Activated CD4-positive, alpha-beta T cell treated with anti-CD3 and anti-CD28 coated beads, Interleukin-2, Interleukin-6, amounts not matched to agents 100 ng/mL and 50 ng/mL, durations not matched to agents 16 hours and 8 hours (primary cell): ENCODE measurements at regions not wholly inside any gene's neighbourhood (a gene's known extent, or its start where the extent isn't known, plus 50 kb on each side); places are given as distances from the start of the nearest gene placed in this dataset.

Source experiments
- DNase-seq: peaks from one replicate; pipeline ENCODE4 v3.0.0-alpha.2; 2020

DNA sequence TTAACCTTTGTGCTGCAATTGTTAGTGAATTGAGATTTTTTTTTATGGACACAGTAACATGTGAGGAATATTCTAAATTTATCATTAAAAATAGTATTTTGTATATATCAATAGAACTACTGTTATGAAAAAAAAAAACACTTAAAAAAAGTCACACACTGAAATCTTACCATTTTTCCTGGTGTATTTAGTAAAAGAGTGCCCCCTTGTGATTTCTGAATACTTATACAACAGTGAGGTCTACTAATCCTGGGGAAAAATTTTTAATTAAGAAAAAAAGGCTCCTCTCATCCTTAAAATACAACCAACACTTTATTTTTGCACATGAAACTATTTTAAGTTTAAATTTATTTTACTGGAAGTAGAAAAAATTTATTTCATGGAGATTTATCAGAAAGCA is 56.4 kb upstream of the SPOCK3 start:
- no peak for DNase-seq

DNA sequence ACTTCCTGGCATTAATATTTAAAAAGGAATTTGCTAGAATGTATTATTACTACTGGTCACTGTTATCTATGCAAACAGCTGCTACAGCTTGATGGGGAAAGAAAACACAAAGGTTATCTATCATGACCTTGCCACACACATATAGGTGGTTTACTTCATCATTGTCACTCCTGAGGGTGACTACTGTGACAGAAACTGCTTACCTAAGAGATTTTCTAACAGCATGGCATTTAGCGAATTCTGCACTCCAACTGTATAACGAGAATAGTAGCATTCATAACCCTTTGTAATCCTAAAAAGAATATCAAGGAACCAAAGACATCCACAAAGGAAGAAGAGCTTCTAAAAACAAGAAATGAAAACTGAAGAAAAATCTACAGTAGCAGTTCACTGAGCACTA is 74.6 kb upstream of the SPOCK3 start:
- no peak for DNase-seq

DNA sequence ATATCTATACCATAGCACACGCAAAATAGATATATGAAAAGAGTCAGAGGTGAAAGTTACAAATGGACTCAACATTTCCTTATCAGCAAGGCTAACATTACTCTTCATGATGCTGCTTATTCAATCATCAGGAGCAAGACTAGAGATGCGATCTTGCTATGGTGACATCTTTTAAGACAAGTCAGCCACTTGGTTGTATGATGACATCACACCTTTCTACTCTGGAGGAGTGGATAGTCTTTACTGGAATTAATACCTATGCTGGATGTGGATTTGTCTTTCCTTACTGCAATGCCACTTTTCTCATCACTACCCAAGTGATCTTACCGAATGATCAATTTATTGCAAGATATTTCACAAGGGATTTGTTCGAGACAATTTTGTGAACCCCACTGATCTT is 87.0 kb upstream of the SPOCK3 start:
- DNase-seq = no peak

DNA sequence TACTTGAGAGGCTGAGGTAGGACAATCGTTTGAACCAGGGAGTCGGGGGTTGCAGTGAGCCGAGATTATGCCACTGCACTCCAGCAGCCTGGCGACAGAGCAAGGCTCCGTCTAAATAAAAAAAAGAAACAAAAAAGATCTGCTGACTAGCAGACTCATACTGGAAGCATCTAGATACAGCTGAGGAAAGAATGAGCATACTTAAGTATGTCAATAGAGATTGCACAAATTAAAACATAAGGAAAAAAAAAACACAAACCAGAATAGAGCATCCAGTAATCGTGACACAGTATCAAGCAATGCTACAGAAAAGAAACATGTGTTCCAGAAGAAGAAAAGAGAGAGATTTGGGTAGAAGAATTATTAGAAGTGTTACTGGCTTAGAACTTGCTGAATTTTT is 105.5 kb upstream of the SPOCK3 start:
- no peak for DNase-seq

DNA sequence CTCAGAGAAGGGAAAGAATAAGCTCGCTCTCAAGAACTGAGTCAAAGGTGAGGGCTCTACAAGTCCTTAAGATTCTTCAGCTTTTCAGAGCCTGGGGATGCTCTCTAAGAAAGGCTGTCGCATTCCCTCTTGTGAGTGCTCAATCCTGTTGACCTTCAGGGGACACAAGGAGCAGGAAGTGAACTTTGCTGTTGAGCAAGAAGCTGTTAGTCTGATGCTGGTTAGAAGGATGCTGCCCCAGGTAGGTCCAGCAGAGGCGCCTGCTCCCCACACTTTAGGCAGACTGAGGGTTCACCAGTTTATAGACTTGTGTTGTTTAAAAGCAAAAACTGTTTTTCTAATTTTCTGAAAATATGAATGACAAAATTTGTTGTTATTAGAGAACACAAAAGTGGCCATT is 125.4 kb upstream of the SPOCK3 start:
- no peak for DNase-seq

DNA sequence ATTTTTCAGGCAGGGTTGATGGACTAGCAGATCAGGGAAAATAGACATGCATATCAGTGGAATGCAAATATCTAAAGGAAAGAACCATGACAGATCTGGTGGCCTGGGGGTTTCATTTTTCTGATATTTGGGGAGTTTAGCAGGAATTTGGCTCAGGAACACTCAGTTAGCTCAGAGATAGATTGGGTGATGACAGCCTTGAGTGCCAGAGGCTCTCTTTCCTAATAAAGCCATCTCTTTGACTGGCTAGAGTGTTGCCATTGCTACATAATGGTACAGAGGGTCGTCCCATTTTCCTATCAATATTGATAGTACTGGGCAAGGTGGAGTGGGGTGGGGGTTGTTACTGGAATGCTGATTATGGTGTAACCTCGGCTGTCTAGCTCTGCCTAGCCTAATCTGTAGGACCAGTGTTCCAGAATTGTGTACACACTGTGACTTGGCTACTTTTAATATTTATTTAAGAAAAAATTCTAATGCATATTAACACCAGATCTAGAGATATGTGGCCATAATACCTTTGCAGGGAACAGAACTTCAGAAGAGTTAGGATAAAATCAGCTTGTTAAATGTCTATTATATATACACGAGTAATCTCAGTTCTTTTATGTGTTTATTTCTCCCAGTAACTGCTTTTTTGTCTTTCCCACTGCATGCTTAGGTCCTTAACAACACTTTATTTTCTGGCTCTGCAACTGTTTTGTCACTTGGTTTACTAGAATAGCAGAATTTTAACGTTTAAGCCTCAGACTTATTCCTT is 145.0 kb upstream of the SPOCK3 start:
- DNase-seq = no peak

DNA sequence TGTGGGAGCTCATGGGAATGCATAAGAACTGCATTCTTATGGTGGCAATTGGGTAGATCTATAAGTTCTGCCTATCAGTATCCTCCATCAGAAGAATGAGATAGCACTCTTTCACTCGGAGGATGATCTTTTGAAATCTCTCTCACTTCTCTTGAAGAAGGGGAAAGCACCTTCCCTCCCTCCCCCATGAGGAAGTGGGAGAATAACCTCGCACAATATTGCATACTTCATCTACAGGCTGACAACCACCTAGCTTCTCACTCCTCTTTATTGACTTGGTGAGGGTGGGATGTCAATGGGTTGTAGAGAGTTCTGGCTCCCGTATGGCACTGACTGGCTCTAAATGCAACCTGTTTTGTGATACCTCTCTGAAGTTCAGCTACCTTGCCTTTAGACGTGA is 146.7 kb upstream of the SPOCK3 start:
- no peak for DNase-seq

DNA sequence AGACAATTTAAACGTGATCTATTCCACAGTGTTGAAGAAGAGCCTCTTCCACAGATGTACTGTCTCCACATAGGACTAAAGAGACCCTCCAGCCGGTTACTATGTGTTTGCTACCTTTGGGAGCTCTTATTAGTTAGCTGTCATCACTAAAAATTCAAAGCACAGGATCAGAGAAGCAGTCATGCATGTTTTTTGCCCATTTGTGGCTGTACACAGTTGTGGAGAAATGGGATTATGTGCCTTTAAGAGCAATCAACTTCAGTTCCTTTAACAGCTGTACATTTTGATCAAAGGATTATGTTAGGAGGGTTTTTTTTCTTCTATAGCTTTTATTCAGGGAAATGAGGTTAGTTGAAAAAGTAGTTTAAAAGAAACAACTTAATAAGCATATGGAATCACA is 149.0 kb upstream of the SPOCK3 start:
- DNase-seq = no peak

DNA sequence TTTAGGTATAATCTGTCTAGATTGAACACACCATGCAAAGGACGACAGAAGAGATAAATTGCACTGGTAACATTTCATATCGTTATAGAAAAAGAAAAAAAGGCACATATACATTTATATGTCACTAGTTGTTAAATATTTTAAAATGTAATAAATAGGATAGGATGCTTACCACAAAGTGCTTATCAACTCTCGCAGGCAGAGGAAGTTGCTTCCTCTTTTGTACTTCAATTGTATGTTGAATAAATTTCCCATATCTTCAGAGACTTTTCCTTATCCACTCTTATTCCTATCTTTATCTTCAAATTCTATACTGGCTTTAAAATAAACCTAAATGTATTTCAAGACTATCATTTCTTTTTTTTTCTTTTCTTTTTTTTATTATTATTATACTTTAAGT is 163.3 kb upstream of the SPOCK3 start:
- DNase-seq = no peak

DNA sequence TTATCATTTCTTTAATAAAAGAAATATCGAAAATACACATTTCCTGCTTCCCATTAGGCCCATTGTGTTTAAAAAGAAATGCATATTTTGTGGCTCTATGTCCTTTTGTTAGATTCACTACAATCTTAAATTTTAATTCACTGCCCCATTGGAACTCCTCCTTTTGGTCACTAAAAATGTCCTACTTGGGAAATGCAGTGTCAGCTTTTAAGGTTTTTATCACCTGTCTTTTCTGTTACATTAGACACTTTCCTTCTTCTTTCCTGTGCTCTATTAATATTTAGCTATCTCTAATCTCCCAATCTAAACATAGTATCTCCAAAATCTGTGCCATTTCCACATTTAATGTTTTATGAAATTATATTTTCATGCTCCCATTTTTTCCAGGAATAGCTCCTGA is 164.9 kb upstream of the SPOCK3 start:
- DNase-seq = no peak

DNA sequence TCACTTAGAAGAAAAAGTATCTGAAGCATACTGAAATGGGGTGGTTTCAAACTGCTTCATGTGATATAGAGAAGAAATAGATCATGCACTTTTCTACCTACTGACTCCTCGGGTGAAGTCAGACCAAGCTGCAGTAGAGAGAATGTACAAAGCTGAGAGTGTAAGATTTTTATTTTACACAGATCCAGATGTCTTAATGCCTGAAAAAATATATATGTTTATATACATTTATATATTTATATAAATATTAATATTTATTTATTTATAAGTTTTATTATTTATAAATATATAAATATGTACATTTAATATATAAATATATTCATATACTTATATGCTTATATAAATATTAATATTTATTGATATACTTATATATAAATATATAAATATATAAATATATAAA is 171.9 kb upstream of the SPOCK3 start:
- DNase-seq = no peak

DNA sequence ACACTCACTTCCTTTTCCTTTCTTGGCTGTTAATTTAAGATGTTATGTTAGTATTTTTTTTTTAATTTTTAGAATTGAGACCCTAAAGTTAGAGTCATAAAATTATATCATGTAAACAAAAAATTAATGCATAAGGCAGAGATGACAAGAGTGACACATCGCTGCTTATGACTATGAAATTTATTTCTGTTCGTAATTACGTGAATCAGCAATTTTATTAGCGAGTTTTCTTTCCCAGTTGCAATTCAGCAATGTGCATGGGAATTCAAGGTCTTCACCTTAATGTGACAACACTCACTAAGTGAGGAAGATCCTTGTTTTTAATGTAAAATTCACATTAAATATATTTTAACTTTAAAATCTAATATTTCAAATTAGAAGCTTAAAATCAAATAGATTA is 181.2 kb upstream of the SPOCK3 start:
- no peak for DNase-seq

DNA sequence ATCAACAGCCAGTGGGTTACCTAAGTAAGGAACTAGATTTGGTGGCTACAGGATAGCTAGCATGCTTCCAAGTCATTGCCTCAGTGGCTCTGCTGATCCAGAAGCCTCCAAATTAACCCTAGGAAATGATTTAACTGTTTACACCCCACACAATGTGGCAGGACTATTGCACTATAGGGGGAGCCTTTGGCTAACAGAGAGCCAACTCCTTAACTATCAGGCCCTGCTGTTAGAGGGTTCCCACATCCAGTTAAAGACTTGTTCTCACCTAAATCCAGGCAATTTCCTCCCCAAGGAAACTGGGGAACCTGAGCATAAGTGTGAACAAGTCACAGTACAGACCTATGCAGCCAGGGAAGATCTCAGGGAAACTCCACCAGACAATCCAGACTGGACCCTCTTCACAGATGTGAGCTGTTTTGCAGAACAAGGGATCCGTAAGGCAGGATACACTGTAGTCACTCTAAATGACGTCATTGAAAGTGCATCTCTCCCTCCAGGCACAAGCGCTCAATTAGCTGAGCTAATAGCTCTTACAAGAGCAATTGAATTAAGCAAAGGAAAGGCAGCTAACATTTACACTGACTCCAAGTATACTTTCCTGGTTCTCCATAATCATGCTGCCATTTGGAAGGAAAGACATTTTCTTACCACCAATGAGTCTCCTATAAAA is 185.3 kb upstream of the SPOCK3 start:
- no peak for DNase-seq

DNA sequence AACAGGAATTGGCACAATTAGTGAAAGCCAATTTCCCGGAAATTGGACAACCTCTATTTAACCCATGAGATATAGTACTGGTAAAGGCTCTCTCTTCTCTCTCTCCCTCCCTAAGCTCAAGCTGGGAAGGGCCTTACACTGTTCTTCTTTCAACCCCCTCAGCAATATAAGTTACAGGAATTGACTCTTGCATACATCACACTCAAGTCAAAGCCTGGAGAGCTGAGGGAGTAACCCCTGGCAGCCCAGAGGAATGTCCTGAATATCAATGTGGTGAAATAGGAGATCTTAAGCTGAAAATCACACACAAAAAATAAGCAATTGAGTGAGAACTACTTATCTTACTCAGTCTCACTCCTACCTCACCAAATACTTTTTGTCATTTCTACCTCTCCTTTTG is 186.9 kb upstream of the SPOCK3 start:
- DNase-seq = no peak

DNA sequence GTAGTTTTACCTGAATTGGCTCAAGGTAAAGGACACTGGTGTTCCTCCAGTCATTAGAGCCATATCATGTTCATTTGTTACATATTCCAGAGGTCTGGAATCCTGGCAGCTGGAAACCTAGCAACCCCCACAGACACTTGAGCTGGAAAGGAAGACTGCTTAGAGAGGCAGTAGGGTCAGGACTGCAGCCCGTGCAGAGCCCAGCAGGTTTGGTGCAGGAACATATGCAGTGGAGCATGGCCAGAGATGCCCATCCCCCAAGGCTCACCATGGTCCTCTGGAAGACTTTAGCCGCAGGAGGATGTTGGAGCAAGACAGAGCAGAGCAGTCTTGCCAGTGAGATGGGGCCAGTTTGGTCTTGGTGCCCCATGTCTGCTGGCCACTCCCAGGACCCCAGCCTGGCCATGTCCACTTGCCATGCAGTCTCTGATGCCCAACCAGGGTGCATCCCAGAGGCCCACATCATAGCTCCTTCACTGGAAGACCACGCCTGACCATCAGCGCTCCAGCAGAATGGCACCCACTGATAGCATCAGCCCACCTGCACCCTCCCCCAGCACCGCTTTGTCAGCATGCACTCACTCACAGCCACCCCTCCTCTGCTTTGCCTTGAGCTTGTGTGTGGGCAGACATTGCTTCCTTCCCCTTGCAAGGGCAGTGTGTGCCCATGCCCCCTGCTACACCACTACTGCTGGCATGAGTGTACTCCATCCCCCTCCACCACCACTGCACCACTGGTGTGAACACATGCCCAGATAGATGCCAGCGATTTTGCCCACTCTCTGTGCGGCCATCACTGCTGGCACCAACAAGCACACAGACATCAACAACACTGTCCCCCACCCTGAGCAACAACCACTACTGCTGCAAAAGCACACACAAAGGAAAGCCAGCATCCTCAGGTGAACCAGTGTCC is 190.3 kb upstream of the SPOCK3 start:
- no peak for DNase-seq

DNA sequence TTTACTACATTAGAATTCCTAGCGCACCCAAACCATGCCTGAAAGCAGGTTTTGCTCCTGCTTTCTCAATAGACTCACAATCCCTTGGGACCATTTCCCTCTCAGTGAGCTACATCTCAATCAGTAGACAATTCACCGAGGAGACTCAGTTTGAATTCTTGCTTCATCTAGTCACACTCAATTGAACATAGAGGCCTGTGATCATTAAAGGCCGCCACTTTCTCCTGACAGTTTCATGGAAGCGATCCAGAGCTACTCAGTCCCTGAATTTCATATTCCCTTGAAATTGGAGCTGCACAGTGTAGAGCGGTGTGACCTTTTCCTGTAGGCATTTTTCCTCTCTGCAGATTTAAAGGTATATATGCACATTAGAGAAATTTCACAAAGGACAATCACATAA is 193.9 kb upstream of the SPOCK3 start:
- no peak for DNase-seq

DNA sequence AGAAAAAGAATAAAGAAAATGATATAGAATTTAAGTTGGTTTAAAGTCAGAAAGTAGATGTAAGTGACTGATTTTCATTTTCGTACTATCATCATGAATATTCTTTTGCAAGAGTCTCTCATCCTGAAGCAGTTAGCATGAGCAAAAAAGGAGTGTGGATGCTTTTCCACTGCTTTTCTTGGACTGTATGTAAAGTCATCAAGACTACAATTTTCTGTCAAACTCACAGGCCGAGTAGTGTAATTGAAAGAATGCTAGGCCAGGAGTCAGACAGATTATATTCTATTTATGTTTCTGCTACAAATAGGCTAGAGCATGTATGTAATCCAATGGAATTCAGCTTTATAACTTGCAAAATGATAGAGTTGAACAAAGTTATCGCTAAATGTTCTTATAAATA is 197.1 kb upstream of the SPOCK3 start:
- DNase-seq = no peak

DNA sequence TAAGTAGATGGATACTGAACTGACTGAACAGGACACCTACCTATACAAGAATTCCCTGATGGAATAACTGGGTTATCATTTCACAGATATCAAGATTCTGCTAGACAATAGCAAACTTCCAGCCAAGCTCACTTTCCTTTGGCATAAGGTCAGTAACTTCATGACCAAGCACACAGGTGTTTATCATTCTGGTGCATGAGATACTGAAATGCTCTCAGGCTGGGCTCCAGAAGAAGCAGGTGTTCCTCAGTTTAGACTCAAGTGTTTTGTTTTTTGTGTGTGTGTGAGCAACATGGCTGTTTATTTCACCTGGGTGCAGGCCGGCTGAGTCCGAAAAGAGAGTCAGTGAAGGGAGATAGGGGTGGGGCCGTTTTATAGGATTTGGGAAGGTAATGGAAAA is 201.5 kb upstream of the SPOCK3 start:
- DNase-seq = no peak

DNA sequence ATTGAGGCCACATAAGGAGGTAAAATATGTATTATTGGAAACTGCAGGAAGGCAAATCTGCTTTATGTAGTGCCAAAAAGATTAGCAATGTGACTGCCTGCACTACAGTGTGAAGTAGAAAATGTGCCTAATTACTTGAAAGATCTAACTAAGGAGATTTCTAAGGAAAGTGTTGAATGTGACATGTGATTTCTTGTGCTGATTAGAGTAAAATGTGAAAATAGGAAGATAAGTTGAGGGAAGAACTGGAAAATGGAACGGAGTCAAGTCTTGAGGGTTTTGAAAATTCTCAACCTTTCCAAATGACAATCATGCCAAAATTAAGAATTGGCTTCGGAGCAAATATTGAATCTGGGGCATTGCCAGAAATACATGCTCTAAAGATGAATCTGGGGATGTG is 209.5 kb upstream of the SPOCK3 start:
- DNase-seq = no peak

DNA sequence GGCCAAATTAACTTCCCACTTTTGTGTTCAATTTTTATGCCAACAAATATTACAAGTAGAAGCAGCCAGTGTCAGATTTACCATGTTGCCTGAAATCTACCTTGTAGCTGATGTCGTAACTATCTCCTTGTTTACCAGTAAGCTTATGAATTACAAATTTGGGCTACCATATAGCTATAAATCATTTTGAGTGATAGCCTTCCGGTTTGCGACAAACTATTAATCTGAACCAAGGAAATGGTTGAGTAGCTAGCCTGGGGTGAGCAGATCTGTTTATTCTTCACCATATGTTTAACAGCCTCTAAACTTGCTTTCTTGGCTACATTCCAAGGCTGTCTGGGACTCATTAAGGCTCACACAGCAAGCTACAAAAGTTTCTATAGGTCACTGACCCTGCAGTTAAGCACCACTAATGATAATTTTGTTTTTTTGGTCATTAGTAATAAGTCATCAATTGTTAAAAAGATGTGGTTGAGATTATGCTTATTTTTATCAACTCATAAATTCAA is 218.7 kb upstream of the SPOCK3 start:
- DNase-seq = no peak

DNA sequence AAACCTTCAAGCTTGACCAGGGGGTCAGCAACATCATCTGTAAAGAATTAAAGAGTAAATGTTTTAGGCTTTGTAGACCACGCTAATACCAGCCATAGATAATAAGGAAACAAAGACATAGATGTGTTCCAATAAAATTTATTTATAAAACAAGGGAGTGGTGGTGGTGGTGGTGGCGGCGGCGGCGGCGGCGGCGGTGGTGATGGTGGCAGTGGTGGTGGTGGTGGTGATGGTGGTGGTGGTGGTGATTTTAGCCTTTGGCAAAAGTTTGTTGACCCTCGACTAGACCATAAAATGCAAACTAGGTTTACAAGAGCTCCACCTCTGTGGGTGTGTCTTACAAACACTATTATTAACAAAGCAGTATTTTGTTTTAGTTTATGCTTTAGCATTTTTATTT is 222.3 kb upstream of the SPOCK3 start:
- no peak for DNase-seq

DNA sequence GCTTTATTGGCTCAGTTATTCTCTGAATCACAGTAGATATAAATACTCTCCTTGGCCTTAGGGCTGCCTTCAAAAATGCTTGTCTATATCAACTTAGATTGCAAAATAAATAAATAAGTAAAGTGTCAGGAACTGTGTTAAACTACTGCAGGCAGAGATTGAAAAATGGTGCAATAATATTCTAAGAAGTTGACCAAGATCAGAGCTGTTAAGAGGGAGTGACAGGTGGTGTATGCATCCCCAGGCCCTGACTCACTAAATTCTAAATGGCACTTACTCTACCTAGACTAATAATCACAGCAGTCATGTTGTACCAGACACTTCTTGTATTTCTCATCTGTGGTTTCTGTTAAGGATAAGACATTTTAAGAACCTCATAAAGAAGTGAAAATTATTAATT is 235.1 kb upstream of the SPOCK3 start:
- no peak for DNase-seq

DNA sequence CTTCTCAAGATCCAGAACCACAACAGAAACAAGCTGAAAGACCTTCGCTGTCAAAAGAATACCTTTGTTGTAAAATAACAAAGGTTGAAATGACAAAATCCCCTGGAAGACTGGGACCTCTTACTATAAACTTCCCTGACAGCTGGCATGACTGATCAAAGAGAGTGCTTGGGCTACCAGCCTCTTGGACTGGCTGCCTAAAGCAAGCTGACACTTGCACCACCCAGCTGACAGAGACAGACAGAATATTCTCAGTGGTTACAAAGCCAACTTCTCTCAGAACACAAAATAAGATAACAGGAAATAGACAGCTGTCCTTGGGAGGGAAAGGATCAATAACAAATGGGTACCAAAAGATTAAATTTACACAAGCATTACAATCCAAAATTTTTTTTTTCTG is 241.7 kb upstream of the SPOCK3 start:
- no peak for DNase-seq

DNA sequence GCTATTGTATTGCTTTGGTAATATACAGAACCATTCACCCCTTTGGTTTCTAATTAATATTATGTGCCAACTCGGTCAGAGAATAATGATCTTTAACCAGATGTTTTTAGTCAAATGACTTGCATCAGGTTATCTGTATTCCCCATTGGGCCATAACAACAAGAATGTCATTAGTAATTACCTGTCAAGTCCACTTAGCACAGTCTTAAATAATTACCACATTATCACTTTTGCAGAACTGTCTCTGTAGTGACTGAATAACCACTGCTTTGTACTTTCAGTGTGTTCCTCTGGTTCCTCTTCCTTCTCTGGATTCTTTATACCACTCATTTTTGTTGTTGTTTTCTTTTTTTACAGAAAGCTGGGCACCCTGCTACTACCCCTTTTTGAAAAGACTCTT is 257.7 kb upstream of the SPOCK3 start:
- no peak for DNase-seq
